HepG2 (cell line): ENCODE measurements at regions not wholly inside any gene's neighbourhood (a gene's known extent, or its start where the extent isn't known, plus 50 kb on each side); places are given as distances from the start of the nearest gene placed in this dataset.
A peak's percentile ranks its signal among the peaks of the same experiment; 100 is the strongest.

Experiments
- AKAP8 ChIP-seq: sonication (generic); formaldehyde crosslinking; IDR thresholded peaks from 2 replicates; pipeline ENCODE4 v1.5.1; 2020; ENCODE audit warnings: mild to moderate bottlenecking, missing genetic modification reagents
- ATF7 ChIP-seq, 2 experiments: fragments of 450-650 bp in 1 of 2; sonication (generic) in 1 of 2; formaldehyde crosslinking in 1 of 2; IDR thresholded peaks; 2 replicates each; pipeline versions ENCODE4 v1.4.0 to v1.6.1; 2016 to 2020; ENCODE audit warnings: antibody characterized with exemption in 1 of 2, mild to moderate bottlenecking in 1 of 2, missing genetic modification reagents in 1 of 2
- KAT2B ChIP-seq: fragments of 150-350 bp; IDR thresholded peaks from 2 replicates; pipeline ENCODE4 v1.6.1; 2014; ENCODE audit warnings: low read depth, low read length, borderline replicate concordance
- KDM2A ChIP-seq: sonication (generic); formaldehyde crosslinking; IDR thresholded peaks from 2 replicates; pipeline ENCODE4 v1.4.0; 2020; ENCODE audit warnings: low read depth, missing genetic modification reagents, borderline replicate concordance
- KMT2A ChIP-seq: sonication (generic); formaldehyde crosslinking; IDR thresholded peaks from 2 replicates; pipeline ENCODE4 v1.4.0; 2020; ENCODE audit warnings: missing genetic modification reagents
- NCOA1 ChIP-seq: sonication (generic); formaldehyde crosslinking; IDR thresholded peaks from 2 replicates; pipeline ENCODE4 v1.9.0; 2021; ENCODE audit warnings: missing genetic modification reagents
- NFATC3 ChIP-seq: sonication (generic); formaldehyde crosslinking; IDR thresholded peaks from 2 replicates; pipeline ENCODE4 v1.5.1; 2020; ENCODE audit warnings: mild to moderate bottlenecking, missing genetic modification reagents
- ONECUT2 ChIP-seq: sonication (generic); formaldehyde crosslinking; IDR thresholded peaks from 2 replicates; pipeline ENCODE4 v1.4.0; 2020; ENCODE audit warnings: missing genetic modification reagents
- RARA ChIP-seq: IDR thresholded peaks from 2 replicates; pipeline ENCODE4 v1.6.1; 2016; ENCODE audit warnings: missing genetic modification reagents, missing compliant biosample characterization
- REXO4 ChIP-seq: sonication (generic); formaldehyde crosslinking; IDR thresholded peaks from 2 replicates; pipeline ENCODE4 v1.8.0; 2022; ENCODE audit warnings: missing genetic modification reagents, mild to moderate bottlenecking, borderline replicate concordance
- SNRNP70 ChIP-seq: fragments of 200-400 bp; formaldehyde crosslinking; IDR thresholded peaks from 2 replicates; pipeline ENCODE4 v1.6.1; 2017; ENCODE audit warnings: mild to moderate bottlenecking, low read depth, low read length, moderate library complexity
- SYNCRIP ChIP-seq: fragments of 200-400 bp; formaldehyde crosslinking; IDR thresholded peaks from 2 replicates; pipeline ENCODE4 v1.6.1; 2018; ENCODE audit warnings: mild to moderate bottlenecking, low read depth, low read length; ENCODE audit not compliant: insufficient read depth
- TCF7L2 ChIP-seq: IDR thresholded peaks from 2 replicates; pipeline ENCODE4 v1.6.1; 2011; ENCODE audit warnings: mild to moderate bottlenecking, low read depth, low read length, moderate library complexity
- ZC3H13 ChIP-seq: sonication (generic); formaldehyde crosslinking; IDR thresholded peaks from 2 replicates; pipeline ENCODE4 v1.8.1; 2023; ENCODE audit warnings: mild to moderate bottlenecking, missing genetic modification reagents, moderate library complexity
- ZNF230 ChIP-seq: sonication (generic); formaldehyde crosslinking; IDR thresholded peaks from 2 replicates; pipeline ENCODE4 v1.4.0; 2020; ENCODE audit warnings: mild to moderate bottlenecking, missing genetic modification reagents
- ZNF234 ChIP-seq: sonication (generic); formaldehyde crosslinking; conservative IDR thresholded peaks from 2 replicates; pipeline ENCODE4 v1.5.1; 2020; ENCODE audit warnings: mild to moderate bottlenecking, missing genetic modification reagents
- ZNF333 ChIP-seq: sonication (generic); formaldehyde crosslinking; IDR thresholded peaks from 2 replicates; pipeline ENCODE4 v1.4.0; 2020; ENCODE audit warnings: mild to moderate bottlenecking, missing genetic modification reagents, borderline replicate concordance
- ZNF432 ChIP-seq: sonication (generic); formaldehyde crosslinking; IDR thresholded peaks from 2 replicates; pipeline ENCODE4 v1.5.0; 2020; ENCODE audit warnings: missing genetic modification reagents, mild to moderate bottlenecking, borderline replicate concordance
- ZNF564 ChIP-seq: sonication (generic); formaldehyde crosslinking; IDR thresholded peaks from 2 replicates; pipeline ENCODE4 v1.8.1; 2023; ENCODE audit warnings: mild to moderate bottlenecking, missing genetic modification reagents
- ZNF672 ChIP-seq: sonication (generic); formaldehyde crosslinking; IDR thresholded peaks from 2 replicates; pipeline ENCODE4 v1.8.1; 2022; ENCODE audit warnings: missing genetic modification reagents
- ZNF83 ChIP-seq: sonication (generic); formaldehyde crosslinking; IDR thresholded peaks from 2 replicates; pipeline ENCODE4 v1.4.0; 2020; ENCODE audit warnings: missing genetic modification reagents, mild to moderate bottlenecking, borderline replicate concordance
- TF ChIP-seq, protein P1 (sequence below): sonication (generic); formaldehyde crosslinking; IDR thresholded peaks from 2 replicates; pipeline ENCODE4 v1.5.1; 2020; ENCODE audit warnings: missing genetic modification reagents, mild to moderate bottlenecking, borderline replicate concordance
- TF ChIP-seq, protein P2 (sequence below): sonication (generic); formaldehyde crosslinking; IDR thresholded peaks from 2 replicates; pipeline ENCODE4 v1.4.0; 2020; ENCODE audit warnings: mild to moderate bottlenecking, missing genetic modification reagents
- TF ChIP-seq, protein P3 (sequence below): sonication (generic); formaldehyde crosslinking; IDR thresholded peaks from 2 replicates; pipeline ENCODE4 v1.4.0; 2020; ENCODE audit warnings: missing genetic modification reagents
- TF ChIP-seq, protein P4 (sequence below): sonication (generic); formaldehyde crosslinking; IDR thresholded peaks from 2 replicates; pipeline ENCODE4 v1.8.0; 2022; ENCODE audit warnings: missing genetic modification reagents, mild to moderate bottlenecking, borderline replicate concordance
- TF ChIP-seq, protein P5 (sequence below): sonication (generic); formaldehyde crosslinking; IDR thresholded peaks from 2 replicates; pipeline ENCODE4 v1.8.0; 2022; ENCODE audit warnings: mild to moderate bottlenecking, missing genetic modification reagents

DNA sequence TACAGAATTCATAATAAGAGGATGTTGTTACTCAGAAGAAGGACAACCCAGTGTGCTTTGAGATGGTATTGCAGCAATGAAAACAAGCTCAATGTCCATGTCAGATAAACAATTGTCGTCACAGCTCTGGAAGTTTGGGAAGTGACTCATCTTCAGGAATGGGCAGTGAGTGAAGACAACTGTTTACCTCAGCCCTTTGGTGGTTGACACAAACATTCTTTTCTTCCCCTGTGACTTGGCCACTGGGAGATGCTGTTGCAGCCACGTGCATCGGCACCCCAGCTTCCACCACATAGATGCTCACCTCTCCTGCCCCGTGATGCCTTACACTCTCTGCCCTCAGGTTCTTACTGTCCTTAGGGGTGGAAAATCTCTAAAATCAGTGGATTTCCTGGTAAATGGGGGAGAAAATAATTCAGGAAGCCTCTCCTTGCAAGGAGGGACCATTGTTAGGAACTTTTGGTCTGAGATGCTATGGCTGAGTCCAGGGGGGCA is 114.1 kb upstream of the GALNT15 start (continued):
- TF ChIP-seq, protein P1, sequence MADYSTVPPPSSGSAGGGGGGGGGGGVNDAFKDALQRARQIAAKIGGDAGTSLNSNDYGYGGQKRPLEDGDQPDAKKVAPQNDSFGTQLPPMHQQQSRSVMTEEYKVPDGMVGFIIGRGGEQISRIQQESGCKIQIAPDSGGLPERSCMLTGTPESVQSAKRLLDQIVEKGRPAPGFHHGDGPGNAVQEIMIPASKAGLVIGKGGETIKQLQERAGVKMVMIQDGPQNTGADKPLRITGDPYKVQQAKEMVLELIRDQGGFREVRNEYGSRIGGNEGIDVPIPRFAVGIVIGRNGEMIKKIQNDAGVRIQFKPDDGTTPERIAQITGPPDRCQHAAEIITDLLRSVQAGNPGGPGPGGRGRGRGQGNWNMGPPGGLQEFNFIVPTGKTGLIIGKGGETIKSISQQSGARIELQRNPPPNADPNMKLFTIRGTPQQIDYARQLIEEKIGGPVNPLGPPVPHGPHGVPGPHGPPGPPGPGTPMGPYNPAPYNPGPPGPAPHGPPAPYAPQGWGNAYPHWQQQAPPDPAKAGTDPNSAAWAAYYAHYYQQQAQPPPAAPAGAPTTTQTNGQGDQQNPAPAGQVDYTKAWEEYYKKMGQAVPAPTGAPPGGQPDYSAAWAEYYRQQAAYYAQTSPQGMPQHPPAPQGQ (CRISPR knock-in tag) = no peak
- TF ChIP-seq AKAP8 (CRISPR knock-in tag) (peak; percentile 38; the same call in 1 of the 2 replicates), REXO4 (CRISPR knock-in tag) (no peak), ZNF234 (CRISPR knock-in tag) (no peak), ZNF564 (CRISPR knock-in tag) (no peak), NCOA1 (CRISPR knock-in tag) (no peak), KMT2A (CRISPR knock-in tag) (0 out of 2 replicates have a peak, but pooled peaks have one; percentile 28), KDM2A (CRISPR knock-in tag) (peak; percentile 75), ZNF230 (CRISPR knock-in tag) (no peak), SYNCRIP (no peak), ZNF432 (CRISPR knock-in tag) (no peak), KAT2B (no peak), ONECUT2 (no peak), ZC3H13 (CRISPR knock-in tag) (no peak), ATF7 (IDR thresholded peaks at IDR 0.05) (peak; percentile 87), ATF7 (CRISPR knock-in tag; IDR thresholded peaks at IDR 0.05) (peak; percentile 95), RARA (CRISPR knock-in tag) (peak; percentile 82), ZNF83 (CRISPR knock-in tag) (no peak), SNRNP70 (no peak), ZNF672 (CRISPR knock-in tag) (no peak), ZNF333 (CRISPR knock-in tag) (no peak), TCF7L2 (no peak), NFATC3 (CRISPR knock-in tag) (no peak)
- TF ChIP-seq, protein P2, sequence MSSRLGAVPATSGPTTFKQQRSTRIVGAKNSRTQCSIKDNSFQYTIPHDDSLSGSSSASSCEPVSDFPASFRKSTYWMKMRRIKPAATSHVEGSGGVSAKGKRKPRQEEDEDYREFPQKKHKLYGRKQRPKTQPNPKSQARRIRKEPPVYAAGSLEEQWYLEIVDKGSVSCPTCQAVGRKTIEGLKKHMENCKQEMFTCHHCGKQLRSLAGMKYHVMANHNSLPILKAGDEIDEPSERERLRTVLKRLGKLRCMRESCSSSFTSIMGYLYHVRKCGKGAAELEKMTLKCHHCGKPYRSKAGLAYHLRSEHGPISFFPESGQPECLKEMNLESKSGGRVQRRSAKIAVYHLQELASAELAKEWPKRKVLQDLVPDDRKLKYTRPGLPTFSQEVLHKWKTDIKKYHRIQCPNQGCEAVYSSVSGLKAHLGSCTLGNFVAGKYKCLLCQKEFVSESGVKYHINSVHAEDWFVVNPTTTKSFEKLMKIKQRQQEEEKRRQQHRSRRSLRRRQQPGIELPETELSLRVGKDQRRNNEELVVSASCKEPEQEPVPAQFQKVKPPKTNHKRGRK = no peak
- TF ChIP-seq, protein P3, sequence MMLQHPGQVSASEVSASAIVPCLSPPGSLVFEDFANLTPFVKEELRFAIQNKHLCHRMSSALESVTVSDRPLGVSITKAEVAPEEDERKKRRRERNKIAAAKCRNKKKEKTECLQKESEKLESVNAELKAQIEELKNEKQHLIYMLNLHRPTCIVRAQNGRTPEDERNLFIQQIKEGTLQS (CRISPR knock-in tag) = peak; percentile 100
- TF ChIP-seq, protein P4, sequence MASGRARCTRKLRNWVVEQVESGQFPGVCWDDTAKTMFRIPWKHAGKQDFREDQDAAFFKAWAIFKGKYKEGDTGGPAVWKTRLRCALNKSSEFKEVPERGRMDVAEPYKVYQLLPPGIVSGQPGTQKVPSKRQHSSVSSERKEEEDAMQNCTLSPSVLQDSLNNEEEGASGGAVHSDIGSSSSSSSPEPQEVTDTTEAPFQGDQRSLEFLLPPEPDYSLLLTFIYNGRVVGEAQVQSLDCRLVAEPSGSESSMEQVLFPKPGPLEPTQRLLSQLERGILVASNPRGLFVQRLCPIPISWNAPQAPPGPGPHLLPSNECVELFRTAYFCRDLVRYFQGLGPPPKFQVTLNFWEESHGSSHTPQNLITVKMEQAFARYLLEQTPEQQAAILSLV (CRISPR knock-in tag) = no peak
- TF ChIP-seq, protein P5, sequence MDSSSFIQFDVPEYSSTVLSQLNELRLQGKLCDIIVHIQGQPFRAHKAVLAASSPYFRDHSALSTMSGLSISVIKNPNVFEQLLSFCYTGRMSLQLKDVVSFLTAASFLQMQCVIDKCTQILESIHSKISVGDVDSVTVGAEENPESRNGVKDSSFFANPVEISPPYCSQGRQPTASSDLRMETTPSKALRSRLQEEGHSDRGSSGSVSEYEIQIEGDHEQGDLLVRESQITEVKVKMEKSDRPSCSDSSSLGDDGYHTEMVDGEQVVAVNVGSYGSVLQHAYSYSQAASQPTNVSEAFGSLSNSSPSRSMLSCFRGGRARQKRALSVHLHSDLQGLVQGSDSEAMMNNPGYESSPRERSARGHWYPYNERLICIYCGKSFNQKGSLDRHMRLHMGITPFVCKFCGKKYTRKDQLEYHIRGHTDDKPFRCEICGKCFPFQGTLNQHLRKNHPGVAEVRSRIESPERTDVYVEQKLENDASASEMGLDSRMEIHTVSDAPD (CRISPR knock-in tag) = no peak
